ENCODE measurements at regions not wholly inside any gene's neighbourhood (a gene's known extent, or its start where the extent isn't known, plus 50 kb on each side); places are given as distances from the start of the nearest gene placed in this dataset.

GRCh38 chr16:5841974-5842373 is 744.4 kb upstream of the EEF2KMT start:
- no peak for TF ChIP-seq CTCF (IDR thresholded peaks at IDR 0.05; ENCODE audit: low read depth, low read length)
- no peak for TF ChIP-seq MYC (IDR thresholded peaks at IDR 0.05; ENCODE audit: low read depth, low read length)
- no peak for TF ChIP-seq POLR2A (IDR thresholded peaks at IDR 0.05; ENCODE audit: extremely low read depth, insufficient read length)
